Ecto neural progenitor cell (in vitro differentiated cells): ENCODE measurements at regions not wholly inside any gene's neighbourhood (a gene's known extent, or its start where the extent isn't known, plus 50 kb on each side); places are given as distances from the start of the nearest gene placed in this dataset.
"Not testable (repeated sequence)": the region's sequence is repeated elsewhere in the genome, so short reads cannot be mapped to it uniquely, and the experiment has no call there.

Experiments
- DNase-seq: peaks from one replicate; pipeline ENCODE4 v3.0.0-alpha.2; 2018; ENCODE audit warnings: low spot score

DNA sequence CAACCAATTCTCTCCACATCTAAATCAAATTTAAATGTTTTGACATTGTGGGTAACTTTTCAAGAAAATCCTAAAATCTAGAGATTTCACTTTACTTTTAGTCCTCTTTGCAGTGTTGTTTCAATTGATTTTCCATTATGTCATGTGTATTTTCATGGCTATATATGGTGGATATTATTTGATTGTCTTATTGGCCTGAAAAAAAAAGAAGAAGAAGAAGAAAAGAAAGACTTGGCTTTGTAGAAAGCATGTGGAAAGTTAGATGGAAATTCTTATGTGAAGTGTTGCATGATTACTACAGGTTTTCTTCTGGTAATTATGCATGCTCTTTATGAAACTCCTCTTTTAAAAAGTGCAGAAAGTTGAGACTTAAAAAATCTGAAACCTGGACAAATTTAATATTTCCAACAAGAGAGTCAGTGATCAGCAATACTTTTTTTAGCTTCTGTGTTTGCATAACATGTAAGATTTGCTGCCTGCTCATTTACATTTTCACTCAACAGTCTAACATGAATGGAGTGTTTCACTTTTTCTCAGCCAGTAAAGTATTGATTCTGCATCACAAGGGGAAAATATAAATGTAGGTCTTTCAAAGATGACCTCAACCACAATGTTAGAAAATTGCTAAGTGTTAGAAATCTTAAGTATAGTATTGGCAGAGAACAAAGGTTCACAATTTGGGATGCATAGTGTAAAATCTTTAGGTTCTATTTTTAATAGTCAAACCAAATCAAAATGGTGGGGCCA lies 438.7 kb downstream of the BCKDHB start:
- no peak for DNase-seq

DNA sequence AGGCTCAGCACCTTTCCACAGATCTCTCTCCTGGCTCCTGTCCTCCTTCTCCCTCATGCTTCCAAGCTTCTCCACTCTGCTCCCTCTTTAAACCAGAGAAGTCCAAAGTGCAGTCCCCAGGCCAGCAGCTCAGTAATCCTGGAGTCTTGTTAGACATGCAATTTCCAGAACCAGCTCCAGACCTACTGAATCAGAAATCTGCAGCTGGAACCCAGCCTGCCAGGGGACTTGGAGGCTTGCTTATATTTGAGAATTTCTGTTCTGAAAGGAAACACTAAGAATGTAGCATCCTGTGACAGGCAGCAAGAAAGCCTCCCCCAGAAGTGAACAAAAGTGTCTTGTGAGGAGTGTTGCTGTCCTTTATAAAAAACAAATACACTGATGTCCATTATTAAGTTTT lies 438.1 kb downstream of the BCKDHB start:
- no peak for DNase-seq

DNA sequence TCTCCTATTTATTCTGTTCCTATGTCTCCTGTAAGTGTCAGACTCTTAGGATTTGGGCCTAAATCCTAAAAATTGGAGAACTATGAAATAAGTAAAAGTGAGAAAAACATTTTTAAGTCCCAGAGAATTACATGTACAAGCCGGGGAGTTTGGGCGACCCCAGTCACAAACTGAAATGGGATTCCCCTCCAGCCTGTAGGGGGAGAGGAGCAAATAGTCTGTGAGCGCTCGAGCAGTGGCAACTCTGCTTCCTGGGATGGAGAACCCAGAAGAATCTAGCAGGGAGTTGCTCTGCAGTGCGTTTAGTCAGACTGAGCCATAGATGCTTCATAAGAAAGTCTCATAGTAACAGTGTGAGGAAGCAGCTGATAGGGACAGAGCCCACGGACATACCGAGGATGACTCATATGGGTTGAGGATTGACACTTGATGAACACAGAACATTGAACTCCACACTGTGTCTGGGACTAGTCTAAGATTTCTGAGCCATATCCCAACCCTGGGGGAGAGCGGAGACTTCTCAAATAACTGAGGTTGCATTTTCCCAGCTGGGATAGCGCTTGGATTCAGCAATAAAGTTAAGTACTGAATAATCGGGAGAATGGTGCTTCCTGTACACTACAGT lies 437.2 kb downstream of the BCKDHB start:
- no peak for DNase-seq

DNA sequence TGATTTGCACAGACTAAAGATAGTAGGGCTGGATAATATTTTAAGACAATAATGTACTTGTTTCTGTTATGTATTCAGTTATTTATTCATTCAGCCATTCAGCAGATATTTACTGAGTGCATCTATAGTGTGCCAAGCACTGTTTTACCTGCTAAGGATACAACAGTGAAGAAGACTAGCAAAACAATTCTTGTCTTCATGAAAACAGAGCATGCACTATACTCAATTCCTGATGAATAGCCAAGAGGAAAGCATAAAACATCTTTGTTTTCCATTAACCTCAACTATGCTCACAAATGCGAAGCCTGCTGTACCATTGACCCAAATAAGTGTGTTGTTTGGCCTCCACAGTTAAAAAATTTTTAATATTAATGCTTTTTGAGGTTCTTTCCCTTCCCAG lies 436.7 kb downstream of the BCKDHB start:
- no peak for DNase-seq

DNA sequence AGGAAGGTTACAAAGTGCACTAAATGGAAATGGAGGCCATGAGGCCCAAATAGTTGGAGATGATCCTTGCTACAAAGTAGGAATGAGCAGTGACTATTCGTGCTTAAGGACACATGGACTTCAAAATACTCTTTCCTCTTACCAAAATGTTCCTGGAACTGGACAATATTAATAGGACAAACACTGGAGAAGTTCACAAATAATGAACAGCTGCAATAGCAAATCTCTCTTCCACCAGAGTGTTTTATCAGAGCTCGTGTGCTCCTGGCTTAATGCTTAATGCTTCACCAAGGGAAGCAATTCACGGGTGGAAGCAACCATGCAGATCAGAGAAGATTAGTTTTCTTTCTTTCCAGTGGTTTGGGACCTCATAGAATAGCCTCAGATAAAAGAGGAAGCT lies 435.4 kb downstream of the BCKDHB start:
- no peak for DNase-seq

DNA sequence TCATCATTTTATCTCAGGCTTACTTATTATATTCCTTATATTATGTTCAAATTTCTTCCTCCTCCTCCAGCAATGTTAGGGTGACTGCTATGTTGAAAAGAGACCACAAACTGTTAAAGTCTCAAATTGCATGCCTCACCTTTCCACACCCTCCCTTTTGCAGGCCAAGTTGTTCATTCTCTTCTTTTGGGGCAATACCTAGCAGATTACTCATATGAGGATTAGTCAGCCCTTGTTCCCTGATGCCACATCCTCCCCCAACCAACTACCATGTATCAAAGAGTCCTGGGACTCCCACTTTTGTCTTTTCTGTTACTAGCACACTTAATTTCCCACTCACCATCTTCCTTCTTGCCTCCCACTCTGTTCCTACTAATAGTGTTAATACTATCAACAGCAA lies 434.7 kb downstream of the BCKDHB start:
- DNase-seq: no peak

DNA sequence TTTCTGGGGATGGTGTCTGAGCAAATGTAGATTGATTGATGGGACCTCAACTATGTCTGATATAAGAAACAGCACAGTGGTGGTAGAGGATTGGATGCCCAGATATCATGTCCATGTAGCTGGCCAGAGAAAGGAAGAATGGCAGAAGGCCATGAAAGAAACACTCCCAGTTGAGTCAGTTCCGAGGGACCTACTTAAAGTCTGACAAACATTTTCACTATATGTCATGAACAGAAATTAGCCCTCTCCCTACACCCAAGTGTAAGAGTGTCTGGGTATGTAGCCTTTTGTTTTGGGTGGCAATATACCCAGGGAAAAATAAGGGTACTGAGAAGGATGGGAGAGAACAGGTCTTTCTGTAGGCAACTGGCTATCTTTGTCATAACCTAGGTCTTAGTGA lies 434.2 kb downstream of the BCKDHB start:
- DNase-seq: no peak

DNA sequence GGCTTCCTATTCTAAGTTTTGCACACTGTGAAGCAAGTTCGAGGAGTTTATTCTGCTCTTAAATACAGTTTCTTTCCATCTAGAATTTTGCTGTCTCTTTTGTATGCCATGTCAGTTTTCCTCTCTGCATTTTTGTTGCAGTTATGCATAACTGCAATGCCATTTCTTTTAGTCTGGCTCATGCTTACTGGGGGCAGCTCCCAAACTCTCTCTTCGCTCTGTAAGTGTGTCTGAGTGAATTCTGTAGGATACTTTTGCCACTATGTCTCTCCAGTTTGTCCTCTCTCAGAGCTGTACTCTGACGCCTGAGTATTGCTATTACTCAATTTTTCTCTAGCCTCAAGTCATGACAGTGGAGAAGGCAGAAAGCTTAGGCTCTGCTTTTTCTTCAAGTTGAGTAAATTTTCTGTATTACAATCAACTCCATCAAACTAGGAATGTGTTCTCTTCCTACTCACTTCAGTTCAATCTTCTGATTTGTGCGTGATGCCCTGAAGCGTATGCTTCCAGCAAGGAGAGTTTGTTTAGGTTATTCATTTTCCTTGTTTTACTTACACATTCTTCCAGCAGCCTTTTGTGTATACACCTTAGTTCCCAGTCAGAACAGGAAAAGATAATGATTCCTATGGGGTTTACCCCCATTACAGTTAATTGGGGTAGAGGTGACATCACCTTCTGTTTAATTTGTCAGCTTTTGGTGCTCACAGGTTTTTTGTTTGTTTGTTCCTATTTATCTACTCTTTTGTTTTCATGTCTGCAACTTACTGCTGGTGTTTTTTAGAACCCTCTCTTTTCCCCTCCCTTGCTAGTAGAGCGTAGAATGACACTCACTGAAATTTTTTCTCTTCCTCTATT lies 430.9 kb downstream of the BCKDHB start:
- no peak for DNase-seq

DNA sequence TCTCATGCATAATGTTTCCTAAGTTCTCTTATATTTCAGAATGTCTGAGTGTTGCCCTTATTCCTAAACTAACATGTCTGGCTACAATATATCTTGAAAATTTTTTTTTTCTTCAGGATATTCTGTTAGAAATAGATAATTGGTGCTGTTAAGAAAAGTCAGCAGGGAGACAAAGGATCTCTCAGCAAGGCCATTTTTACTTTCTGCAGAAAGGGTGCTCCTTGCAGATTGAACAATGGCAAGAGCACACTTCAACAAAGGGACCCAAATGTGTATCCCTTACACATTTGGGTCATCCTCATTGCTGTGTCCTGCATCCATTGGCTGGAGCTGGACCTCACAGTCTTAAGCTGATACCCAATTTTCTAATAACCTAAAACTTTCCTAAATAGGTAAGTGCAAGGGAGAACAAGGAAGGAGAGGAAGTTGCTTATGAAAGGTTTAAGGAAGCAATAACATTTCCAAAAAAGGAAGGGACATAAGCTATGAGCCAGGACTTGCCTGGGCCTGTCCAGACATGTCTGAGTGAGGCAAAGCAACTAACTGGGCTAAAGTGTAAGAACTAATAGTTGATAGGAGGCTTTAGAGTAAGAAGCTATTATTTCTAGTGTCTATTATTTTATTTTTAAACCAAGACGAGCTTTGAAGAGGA lies 429.6 kb downstream of the BCKDHB start:
- DNase-seq: no peak

DNA sequence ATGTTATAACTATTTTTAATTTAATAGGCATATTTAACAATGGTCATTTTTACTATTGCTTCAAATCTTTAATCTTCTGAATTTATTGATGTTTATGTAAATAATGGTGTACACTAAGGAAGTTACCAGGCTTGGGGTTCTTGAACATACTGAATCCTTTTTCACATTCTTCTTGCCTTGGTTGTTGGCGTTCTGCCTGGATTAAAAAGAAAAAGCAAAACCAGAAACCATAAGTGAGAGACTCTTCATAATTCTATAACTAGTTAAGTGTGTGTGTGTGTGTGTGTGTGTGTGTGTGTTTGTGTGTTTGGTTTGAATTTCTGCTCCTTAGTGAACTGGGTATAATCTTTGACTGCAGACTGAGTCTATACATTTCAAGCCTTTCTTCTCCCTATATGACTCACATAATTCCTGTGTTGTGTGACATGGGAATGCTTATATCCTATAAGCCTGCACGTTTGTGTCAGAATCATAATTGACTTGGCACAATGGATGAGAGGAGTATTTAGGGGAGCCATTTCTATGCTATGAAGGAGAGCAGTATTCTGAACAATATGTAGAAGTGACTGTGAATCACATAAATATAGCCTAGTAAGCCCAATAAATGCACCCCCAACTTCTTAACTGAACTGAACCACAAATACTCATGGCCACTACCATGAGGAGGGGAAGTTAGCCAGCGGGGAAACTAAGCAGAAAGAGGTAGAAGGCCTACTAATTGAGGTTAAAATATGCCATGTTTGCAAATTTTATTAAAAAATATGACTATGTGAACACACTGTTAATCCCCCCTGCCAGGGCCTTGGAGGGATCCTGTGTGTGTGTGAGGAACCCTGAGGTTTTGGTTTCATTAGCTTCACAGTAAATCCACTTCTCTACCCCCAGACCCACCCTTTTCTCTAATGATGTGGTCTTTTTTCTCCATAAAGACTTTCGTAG lies 425.5 kb downstream of the BCKDHB start:
- DNase-seq: no peak

DNA sequence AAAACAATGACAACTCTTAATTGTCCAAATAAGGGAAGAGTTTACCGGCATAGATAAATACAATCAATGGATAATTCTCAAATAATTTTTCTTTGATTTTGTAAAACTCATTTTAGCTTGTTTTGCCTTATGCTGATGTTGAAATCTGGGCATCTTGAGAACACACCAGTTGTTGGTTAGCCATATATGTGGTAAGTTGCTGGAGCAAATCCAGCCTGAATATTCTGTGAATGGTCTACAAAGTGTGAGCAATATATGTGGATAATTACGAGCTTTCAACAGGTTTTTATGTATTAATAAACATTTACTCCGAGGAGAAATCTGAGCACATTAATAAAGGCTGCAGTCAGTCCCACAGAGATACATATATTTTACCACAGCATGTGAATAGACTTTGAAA lies 423.6 kb downstream of the BCKDHB start:
- no peak for DNase-seq

DNA sequence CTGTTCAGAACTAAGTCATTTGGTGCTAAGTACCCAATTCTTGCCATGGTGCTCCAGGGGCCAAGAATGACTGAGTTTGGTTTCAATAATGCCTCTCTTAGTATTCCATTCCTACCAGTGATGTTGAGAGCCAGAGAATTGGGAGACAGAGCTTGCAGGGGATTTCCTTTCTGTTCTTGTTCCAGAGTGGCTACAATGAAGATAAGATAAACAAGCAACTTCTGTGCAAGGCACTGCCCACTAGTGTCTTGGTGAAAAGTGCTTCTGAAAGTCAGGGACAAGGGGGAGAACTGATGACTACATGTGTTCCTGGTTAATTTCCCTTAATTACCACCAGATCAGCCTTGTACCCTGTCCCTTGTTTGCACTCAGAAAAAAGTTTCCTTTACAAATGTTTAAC lies 421.6 kb downstream of the BCKDHB start:
- DNase-seq: no peak

DNA sequence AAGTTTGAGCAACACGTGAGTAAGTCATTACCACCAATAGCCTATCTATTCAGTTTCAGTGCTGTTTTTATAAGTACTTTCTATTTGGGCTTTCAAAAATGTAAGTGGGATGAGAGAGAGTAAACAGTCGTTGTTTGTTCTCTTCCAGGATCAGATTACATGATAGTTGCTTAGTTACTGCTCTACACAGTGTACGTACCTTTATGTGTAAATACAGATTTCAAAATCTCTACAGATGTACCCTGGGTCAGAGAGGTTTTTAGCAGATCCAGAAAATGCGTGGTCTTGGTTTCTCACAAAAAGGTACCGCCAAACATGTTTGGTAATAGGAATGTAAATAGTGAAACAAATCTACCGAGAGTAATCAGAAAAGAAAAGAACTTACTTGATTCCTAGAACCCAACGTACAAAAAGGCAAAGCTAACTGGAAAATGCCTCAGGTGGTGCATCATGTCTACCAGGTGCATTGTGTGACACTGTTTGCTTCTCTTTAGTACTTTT lies 421.1 kb downstream of the BCKDHB start:
- no peak for DNase-seq

DNA sequence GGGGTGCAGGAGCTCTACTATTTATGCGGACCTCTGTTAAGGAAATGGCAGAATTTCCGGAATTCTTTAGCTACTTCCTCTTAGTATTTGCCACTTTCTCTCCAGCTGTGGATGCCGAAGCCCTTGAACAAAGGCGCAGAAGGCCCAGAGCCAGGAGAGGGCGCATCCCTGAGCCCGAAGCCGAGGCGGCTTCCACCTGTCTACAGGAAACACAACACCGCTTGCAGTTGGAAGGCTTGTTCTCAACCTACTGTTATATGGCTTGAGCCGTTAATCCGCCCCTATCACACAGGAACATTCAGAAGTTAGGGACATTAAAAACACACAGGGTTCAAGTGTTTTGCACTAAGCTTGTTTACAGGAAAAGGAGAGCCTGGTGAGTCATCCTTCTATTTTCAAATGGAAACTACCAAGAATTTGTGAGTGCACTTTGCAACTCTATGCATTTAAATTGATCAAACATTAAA lies 417.1 kb downstream of the BCKDHB start:
- DNase-seq: peak; percentile 65

DNA sequence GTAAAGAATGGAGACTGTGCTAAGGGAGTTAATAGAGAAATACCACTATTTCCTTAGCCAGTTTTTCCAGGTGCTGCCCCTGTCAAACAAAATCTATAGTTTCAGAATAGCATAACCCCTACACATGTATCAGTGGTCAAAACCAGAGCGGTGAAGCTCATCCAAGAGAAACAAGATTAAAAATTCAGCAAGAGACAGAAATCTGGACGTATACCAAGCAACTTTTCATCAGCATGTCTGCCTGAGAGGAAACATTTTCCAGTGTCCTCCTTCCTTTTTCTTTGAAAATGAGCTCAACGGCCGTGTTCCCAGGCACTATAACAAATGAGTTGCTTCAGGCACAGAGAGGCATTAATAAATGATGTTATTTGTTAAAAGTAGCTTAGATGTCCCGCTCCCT lies 416.5 kb downstream of the BCKDHB start:
- no peak for DNase-seq

DNA sequence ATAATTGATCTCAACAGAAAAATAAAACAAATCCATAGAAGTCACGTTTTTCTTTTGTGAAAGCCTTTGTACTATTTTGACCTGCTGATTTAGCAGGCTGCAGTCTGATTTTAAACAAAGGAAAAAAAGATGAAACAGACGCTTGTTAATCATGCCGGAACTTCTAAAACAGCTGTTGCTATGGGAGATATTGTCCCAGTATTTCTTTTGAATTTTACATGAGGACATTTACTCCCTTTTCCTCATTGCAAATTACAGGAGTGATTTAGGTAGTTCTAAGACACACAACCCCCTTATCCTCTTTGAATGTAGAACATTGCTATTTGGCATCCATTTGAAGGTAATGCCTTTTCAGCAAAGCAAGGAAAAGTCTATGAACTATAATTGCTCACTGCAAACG lies 416.1 kb downstream of the BCKDHB start:
- no peak for DNase-seq

DNA sequence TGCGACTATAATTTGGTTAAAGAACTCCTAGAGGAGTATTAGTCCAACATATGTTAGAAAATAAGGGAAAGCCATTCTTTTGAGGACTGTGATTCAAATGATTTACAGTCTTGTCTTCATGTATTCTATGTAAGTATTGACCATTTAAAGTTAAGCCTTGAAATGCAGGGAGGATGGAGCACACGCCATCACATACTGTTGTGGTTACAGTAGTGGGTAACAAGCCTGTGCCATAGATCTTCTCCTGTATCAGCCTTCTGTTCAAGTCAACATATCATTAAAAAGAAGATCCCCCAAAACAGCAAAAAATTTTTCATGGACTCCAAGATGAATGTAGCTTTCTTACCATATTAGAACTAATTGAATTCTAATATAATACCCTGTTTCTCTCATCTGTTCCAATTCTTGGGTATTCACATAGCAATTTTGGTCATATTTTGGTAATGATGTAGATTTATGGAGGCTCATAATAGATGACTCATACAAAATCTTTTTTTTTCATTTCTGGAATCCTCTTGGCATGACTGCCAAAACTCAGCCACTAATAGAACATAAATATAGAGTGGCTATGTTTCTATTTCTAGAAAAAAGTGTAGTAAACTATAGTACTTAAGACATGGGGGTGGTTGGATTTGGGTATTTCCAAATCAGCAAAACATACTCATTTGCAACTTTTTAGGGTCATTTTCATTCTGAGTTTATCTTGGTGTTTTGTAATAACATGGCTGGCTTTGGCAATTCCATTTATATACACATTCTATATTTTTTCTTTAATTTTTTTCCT lies 413.5 kb downstream of the BCKDHB start:
- no peak for DNase-seq

DNA sequence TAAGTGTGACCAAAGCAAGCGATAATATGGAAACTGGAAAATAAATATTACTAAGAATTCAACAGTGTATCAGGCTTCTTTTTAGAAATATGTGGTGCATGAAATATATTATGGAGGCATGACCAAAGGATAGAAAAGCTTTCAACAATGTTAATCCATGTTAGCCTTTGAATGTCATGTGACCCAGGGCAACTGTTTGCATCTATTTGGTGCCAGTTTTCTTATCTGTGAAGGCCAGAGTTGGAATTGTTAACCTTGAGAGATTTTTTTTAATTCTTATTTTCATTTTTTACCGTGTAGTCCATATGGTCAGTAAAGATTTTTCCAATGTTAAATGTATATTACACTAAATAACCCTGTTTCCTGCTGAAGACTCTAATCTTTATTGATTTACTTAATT lies 411.1 kb downstream of the BCKDHB start:
- no peak for DNase-seq

DNA sequence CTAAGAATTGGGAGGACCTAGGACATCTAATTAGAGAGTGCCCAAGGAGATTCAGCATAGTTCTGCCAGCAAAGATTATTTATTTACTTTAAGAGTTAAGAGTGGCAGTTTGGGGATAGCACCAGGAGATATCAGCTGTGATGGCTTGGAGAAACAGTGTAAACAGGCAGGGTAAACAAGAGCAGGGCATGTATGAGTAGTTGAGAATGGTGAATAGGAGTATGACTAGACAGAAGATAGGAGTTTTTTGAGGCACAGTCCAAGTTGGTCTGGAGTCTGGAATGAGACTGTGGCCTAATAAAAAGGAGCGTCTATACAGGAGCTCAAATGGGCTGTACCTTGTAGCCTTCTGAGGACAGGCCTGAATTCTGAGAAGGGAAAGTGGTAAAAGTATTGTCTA lies 404.1 kb downstream of the BCKDHB start:
- DNase-seq: not testable (repeated sequence)

DNA sequence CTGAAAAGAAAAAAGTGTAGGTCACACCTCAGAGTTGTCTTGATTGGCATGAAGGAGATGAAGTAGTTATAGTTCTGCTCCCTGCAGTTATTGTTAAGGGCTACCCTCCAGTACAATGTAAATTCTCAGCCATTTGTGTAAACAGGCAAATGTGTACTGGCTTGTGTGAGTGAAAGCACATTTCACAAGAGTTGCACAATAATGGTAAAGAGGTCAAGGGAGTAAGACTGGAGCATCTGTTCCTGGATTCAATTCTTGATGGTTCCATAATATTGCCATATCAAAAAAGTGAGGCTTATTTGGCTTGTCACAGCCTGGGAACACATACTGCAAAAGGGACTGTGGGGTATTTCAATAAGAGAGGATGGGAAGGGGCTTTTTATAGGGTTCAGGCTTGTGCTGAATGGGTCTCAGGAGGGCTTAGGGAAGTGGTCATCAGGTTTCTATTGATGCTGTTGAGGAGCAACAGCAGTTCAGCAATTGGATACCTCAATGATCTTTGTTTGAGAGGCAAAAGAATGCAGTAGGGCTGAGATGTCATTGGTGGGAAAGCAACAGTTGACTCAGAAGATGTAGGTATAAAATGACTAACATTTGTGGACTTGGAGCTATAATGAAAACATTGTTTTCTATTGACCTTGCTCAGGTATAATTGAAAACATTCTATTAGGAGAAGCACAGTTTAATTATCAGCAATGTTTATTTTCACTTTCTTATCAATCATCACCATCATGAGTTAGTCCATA lies 402.6 kb downstream of the BCKDHB start:
- no peak for DNase-seq
